B cell (primary cell): ENCODE measurements at regions not wholly inside any gene's neighbourhood (a gene's known extent, or its start where the extent isn't known, plus 50 kb on each side); places are given as distances from the start of the nearest gene placed in this dataset.

Experiments
- ATAC-seq: fragments of 200-7000 bp; cut with Tn5 transposase; one replicate; pipeline ENCODE4 v1.10.0; 2021; ENCODE audit warnings: low read depth, mild to moderate bottlenecking, moderate number of reproducible peaks, moderate library complexity
- CTCF ChIA-PET: fragments of 350-600 bp; sonication (Branson Sonifier 250); formaldehyde crosslinking; loops from one replicate; lab custom pipeline; 2021; ENCODE audit warnings: antibody characterized with exemption, inconsistent platforms; lab: Charles Lee
- POLR2A ChIA-PET: fragments of 350-600 bp; sonication (Branson Sonifier 250); formaldehyde crosslinking; loops from one replicate; lab custom pipeline; 2021; ENCODE audit warnings: antibody characterized with exemption; lab: Charles Lee
- DNase-seq: peaks from one replicate; pipeline ENCODE4 v3.0.0; 2013
- H2AFZ ChIP-seq: 2 replicates; pipeline ENCODE4 v1.6.1; 2012; ENCODE audit warnings: mild to moderate bottlenecking, low read depth, low read length; ENCODE audit not compliant: insufficient read depth, poor library complexity, severe bottlenecking
- H3K27ac ChIP-seq, 2 donors: 1 replicate in 1 of 2; 2 replicates in 1 of 2; pipeline ENCODE4 v1.5.1; 2012 to 2013; ENCODE audit warnings: low read length in 2 of 2, mild to moderate bottlenecking in 2 of 2, moderate library complexity in 1 of 2
- H3K27me3 ChIP-seq, 4 experiments: fragments of 200-600 bp in 1 of 4; sonication (generic) in 1 of 4; replicated peaks in 1 of 4; 1 replicate in 2 of 4; 2 replicates in 2 of 4; pipeline versions ENCODE4 v1.6.1 to v1.7.0; 2013 to 2016; ENCODE audit warnings: low read length in 3 of 4, mild to moderate bottlenecking in 2 of 4, mixed read lengths in 1 of 4, moderate library complexity in 1 of 4; ENCODE audit not compliant: insufficient read depth in 4 of 4, control insufficient read depth in 3 of 4; ENCODE audit errors: control extremely low read depth in 1 of 4
- H3K36me3 ChIP-seq, 2 experiments: replicated peaks in 1 of 2; 1 replicate in 1 of 2; 2 replicates in 1 of 2; pipeline versions ENCODE4 v1.6.1 to v1.7.1; 2013; ENCODE audit warnings: low read length in 1 of 2; ENCODE audit not compliant: insufficient read depth in 2 of 2, control insufficient read depth in 1 of 2; ENCODE audit errors: control extremely low read depth in 1 of 2, extremely low read depth in 1 of 2
- H3K4me1 ChIP-seq, 2 donors: fragments of 200-600 bp in 1 of 2; sonication (generic) in 1 of 2; 1 replicate in 1 of 2; 2 replicates in 1 of 2; pipeline versions ENCODE4 v1.5.1 to v1.6.1; 2013 to 2017; ENCODE audit warnings: low read length in 2 of 2; ENCODE audit not compliant: control insufficient read depth in 2 of 2, insufficient read depth in 2 of 2
- H3K4me2 ChIP-seq: replicated peaks from 2 replicates; pipeline ENCODE3; 2012; ENCODE audit warnings: mild to moderate bottlenecking, low read depth, low read length; ENCODE audit not compliant: poor library complexity, severe bottlenecking
- H3K4me3 ChIP-seq, 5 experiments: fragments of 200-600 bp in 1 of 5; sonication (generic) in 1 of 5; 1 replicate in 3 of 5; 2 replicates in 2 of 5; pipeline versions ENCODE4 v1.5.1 to v1.7.0; 2011 to 2016; ENCODE audit warnings: low read length in 4 of 5, mild to moderate bottlenecking in 4 of 5, low read depth in 2 of 5, control low read depth in 1 of 5, moderate library complexity in 1 of 5; ENCODE audit not compliant: insufficient read depth in 1 of 5; ENCODE audit errors: control extremely low read depth in 1 of 5, extremely low read depth in 1 of 5
- H3K79me2 ChIP-seq: fragments of 200-600 bp; sonication (generic); one replicate; pipeline ENCODE4 v1.6.0; 2016; ENCODE audit warnings: low read length; ENCODE audit not compliant: control insufficient read depth, insufficient read depth
- H3K9ac ChIP-seq: fragments of 200-600 bp; sonication (generic); 2 replicates; pipeline ENCODE4 v1.6.1; 2017; ENCODE audit warnings: mild to moderate bottlenecking, low read length, moderate library complexity
- H3K9me3 ChIP-seq, 3 donors: one replicate each; pipeline versions ENCODE4 v1.6.1 to v1.7.1; 2013; ENCODE audit warnings: low read length in 2 of 3; ENCODE audit not compliant: control insufficient read depth in 2 of 3, insufficient read depth in 1 of 3; ENCODE audit errors: control extremely low read depth in 1 of 3
- H4K20me1 ChIP-seq: 2 replicates; pipeline ENCODE4 v1.6.0; 2012; ENCODE audit warnings: mild to moderate bottlenecking, low read length; ENCODE audit not compliant: insufficient read depth, control insufficient read depth, poor library complexity, severe bottlenecking
- H3K27ac Mint-ChIP-seq: one replicate; pipeline ENCODE4 v1.8.0; 2021; ENCODE audit warnings: mixed read lengths
- H3K27me3 Mint-ChIP-seq: one replicate; pipeline ENCODE4 v1.8.0; 2021; ENCODE audit warnings: mixed read lengths
- H3K4me1 Mint-ChIP-seq: one replicate; pipeline ENCODE4 v1.8.0; 2021; ENCODE audit warnings: mixed read lengths
- H3K4me3 Mint-ChIP-seq: one replicate; pipeline ENCODE4 v1.8.0; 2021; ENCODE audit warnings: mixed read lengths
- H3K9me3 Mint-ChIP-seq: one replicate; pipeline ENCODE4 v1.8.0; 2022; ENCODE audit warnings: mixed read lengths; ENCODE audit not compliant: insufficient read depth
- CTCF ChIP-seq: fragments of 200-600 bp; IDR thresholded peaks from one replicate; pipeline ENCODE4 v1.8.0; 2022; ENCODE audit warnings: antibody characterized with exemption, mild to moderate bottlenecking
- EZH2 ChIP-seq: IDR thresholded peaks from 2 replicates; pipeline ENCODE4 v1.6.1; 2012; ENCODE audit warnings: borderline replicate concordance, low read depth, mild to moderate bottlenecking, moderate library complexity, low read length; ENCODE audit not compliant: insufficient read depth, poor library complexity, severe bottlenecking
- WGBS: methylation state at CpG from one replicate; pipeline ENCODE4 v1.1.5; 2013; ENCODE audit warnings: missing lambda C conversion rate; ENCODE audit not compliant: insufficient coverage; 5-methylcytosine and 5-hydroxymethylcytosine counted together
- intact Hi-C: fragments of 100-400 bp; cut with micrococcal nuclease; formaldehyde crosslinking; loops from one replicate; pipeline ENCODE4 v1.10.0; 2022

GRCh38 chr2:78775291-78775690, 250.2 kb upstream of the REG3G start:
- no peaks in the 10 kb centered on the region for H3K36me3 ChIP-seq
- no peak overlapping the region for H3K4me3 Mint-ChIP-seq
- CTCF ChIA-PET = no interaction called here

More at GRCh38 chr2:78775291-78775690, 250.2 kb upstream of the REG3G start:
- H3K4me2 ChIP-seq = no peak overlapping the region
- no peaks in the 10 kb centered on the region for H3K27me3 ChIP-seq
- no peaks in the 10 kb centered on the region for H3K4me1 Mint-ChIP-seq
- H3K79me2 ChIP-seq = no peaks in the 10 kb centered on the region
- no peak overlapping the region for H3K27ac ChIP-seq
- H4K20me1 ChIP-seq = no peaks in the 10 kb centered on the region
- peaks cover 9% of the 10 kb centered on the region for H3K9me3 Mint-ChIP-seq
- intact Hi-C loops = no loop called here
- H3K27me3 Mint-ChIP-seq = no peaks in the 10 kb centered on the region
- no peaks in the 10 kb centered on the region for H3K4me1 ChIP-seq
- TF ChIP-seq EZH2 (no peak), CTCF (no peak)
- ATAC-seq (no peak), DNase-seq (no peak)
- WGBS = no CpG with 5 or more reads among the region's 4 CpGs
- no peak overlapping the region for H3K27ac Mint-ChIP-seq
- POLR2A ChIA-PET = no interaction called here
- H3K4me3 ChIP-seq = no peak overlapping the region
- H2AFZ ChIP-seq = no peak overlapping the region
- peaks cover 0 to 10% (median 0%) of the 10 kb centered on the region in 3 donors for H3K9me3 ChIP-seq
- no peak overlapping the region for H3K9ac ChIP-seq
